ENCODE measurements at regions not wholly inside any gene's neighbourhood (a gene's known extent, or its start where the extent isn't known, plus 50 kb on each side); places are given as distances from the start of the nearest gene placed in this dataset.

DNA sequence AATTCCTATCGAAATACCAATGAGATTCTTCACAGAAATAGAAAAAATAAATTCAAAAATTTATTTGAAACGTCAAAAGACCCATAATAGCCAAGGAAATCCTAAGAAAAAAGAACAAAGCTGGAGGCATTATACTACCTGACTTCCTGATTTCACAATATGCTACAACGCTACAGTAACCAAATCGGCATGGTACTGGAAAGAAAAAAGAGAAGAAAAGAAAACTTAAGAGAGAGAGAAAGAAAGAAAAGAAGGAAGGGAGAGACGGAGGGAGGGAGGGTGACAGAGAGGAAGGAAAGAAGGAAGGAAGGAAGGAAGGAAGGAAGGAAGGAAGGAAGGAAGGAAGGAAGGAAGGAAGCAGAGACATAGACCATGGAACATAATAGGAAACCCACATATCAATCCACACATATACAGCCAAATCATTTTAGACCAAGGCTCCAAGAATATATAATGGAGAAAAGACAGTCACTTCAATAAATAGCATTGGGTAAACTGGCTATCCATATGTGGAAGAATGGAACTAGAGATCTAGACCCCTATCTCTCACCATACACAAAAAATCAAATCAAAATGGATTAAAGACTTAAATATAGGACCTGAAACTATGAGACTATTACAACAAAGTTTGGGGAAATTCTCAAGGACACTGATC, 118.6 kb upstream of the CNTN4 start:
- TF ChIP-seq ZNF565 (CRISPR knock-in tag; conservative IDR thresholded peaks at IDR 0.05; ENCODE audit: low read depth) (no peak), RARB (CRISPR knock-in tag; IDR thresholded peaks at IDR 0.05) (no peak), CSDC2 (CRISPR knock-in tag; IDR thresholded peaks at IDR 0.05) (no peak), ZFP30 (CRISPR knock-in tag; IDR thresholded peaks at IDR 0.05) (no peak), ZNF8 (CRISPR knock-in tag; IDR thresholded peaks at IDR 0.05) (no peak), OSR1 (CRISPR knock-in tag; IDR thresholded peaks at IDR 0.05) (no peak), SNAI2 (CRISPR knock-in tag; IDR thresholded peaks at IDR 0.05) (no peak)
- TF ChIP-seq, protein P1, sequence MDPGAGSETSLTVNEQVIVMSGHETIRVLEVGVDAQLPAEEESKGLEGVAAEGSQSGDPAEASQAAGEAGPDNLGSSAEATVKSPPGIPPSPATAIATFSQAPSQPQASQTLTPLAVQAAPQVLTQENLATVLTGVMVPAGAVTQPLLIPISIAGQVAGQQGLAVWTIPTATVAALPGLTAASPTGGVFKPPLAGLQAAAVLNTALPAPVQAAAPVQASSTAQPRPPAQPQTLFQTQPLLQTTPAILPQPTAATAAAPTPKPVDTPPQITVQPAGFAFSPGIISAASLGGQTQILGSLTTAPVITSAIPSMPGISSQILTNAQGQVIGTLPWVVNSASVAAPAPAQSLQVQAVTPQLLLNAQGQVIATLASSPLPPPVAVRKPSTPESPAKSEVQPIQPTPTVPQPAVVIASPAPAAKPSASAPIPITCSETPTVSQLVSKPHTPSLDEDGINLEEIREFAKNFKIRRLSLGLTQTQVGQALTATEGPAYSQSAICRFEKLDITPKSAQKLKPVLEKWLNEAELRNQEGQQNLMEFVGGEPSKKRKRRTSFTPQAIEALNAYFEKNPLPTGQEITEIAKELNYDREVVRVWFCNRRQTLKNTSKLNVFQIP (CRISPR knock-in tag; IDR thresholded peaks at IDR 0.05; ENCODE audit: borderline replicate concordance, low read depth): no peak
- ATAC-seq: no peak

DNA sequence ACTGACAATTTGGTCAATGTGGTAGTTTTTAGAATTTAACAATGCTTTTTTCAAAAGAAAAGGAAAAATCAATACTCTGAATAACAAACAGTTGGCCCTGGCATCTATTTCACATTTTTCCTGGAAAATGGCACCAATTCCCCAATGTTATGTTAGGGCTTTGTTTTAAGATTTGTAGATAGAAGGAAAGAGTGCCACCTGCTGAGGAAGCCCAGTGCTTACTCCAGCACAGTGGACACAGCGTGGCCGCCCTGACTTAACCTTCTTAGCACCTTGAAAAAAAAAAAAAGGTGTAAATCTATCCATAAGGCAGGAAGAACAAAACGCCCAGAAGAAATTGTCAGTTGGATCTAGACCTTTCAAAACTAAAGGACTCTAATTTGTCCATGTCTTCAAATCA, 110.7 kb upstream of the CNTN4 start:
- no peak for ATAC-seq

DNA sequence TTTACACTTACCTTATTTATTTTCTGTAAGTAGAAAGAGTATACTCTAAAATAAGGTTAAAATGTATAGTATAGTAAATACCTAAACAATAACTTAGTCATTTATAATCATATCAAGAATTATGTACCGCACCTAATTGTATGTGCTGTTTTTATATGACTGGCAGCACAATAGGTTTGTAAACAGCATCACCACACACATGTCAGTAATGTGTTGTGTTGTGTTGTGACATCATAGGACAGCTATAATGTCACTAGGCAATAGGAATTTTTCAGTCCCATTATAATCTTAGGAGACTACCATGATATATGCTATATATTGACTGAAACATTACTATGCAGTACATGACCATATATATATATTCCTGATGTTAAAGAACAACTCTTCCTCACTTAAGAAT, 99.9 kb upstream of the CNTN4 start:
- TF ChIP-seq, protein P2, sequence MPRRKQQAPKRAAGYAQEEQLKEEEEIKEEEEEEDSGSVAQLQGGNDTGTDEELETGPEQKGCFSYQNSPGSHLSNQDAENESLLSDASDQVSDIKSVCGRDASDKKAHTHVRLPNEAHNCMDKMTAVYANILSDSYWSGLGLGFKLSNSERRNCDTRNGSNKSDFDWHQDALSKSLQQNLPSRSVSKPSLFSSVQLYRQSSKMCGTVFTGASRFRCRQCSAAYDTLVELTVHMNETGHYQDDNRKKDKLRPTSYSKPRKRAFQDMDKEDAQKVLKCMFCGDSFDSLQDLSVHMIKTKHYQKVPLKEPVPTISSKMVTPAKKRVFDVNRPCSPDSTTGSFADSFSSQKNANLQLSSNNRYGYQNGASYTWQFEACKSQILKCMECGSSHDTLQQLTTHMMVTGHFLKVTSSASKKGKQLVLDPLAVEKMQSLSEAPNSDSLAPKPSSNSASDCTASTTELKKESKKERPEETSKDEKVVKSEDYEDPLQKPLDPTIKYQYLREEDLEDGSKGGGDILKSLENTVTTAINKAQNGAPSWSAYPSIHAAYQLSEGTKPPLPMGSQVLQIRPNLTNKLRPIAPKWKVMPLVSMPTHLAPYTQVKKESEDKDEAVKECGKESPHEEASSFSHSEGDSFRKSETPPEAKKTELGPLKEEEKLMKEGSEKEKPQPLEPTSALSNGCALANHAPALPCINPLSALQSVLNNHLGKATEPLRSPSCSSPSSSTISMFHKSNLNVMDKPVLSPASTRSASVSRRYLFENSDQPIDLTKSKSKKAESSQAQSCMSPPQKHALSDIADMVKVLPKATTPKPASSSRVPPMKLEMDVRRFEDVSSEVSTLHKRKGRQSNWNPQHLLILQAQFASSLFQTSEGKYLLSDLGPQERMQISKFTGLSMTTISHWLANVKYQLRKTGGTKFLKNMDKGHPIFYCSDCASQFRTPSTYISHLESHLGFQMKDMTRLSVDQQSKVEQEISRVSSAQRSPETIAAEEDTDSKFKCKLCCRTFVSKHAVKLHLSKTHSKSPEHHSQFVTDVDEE (CRISPR knock-in tag; IDR thresholded peaks at IDR 0.05): no peak
- TF ChIP-seq BACH2 (CRISPR knock-in tag; IDR thresholded peaks at IDR 0.05; ENCODE audit: borderline replicate concordance): no peak
- no peak for TF ChIP-seq GLIS3 (CRISPR knock-in tag; IDR thresholded peaks at IDR 0.05)
- no peak for TF ChIP-seq ZC3H10 (CRISPR knock-in tag; IDR thresholded peaks at IDR 0.05)
- TF ChIP-seq OSR1 (CRISPR knock-in tag; IDR thresholded peaks at IDR 0.05): no peak
- TF ChIP-seq ZFP3 (CRISPR knock-in tag; IDR thresholded peaks at IDR 0.05): no peak
- TF ChIP-seq SNAI2 (CRISPR knock-in tag; IDR thresholded peaks at IDR 0.05): no peak
- no peak for TF ChIP-seq ESRRG (CRISPR knock-in tag; IDR thresholded peaks at IDR 0.05)
- TF ChIP-seq, protein P3, sequence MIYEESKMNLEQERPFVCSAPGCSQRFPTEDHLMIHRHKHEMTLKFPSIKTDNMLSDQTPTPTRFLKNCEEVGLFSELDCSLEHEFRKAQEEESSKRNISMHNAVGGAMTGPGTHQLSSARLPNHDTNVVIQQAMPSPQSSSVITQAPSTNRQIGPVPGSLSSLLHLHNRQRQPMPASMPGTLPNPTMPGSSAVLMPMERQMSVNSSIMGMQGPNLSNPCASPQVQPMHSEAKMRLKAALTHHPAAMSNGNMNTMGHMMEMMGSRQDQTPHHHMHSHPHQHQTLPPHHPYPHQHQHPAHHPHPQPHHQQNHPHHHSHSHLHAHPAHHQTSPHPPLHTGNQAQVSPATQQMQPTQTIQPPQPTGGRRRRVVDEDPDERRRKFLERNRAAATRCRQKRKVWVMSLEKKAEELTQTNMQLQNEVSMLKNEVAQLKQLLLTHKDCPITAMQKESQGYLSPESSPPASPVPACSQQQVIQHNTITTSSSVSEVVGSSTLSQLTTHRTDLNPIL (CRISPR knock-in tag; IDR thresholded peaks at IDR 0.05; ENCODE audit: low read depth): no peak
- TF ChIP-seq ZNF565 (CRISPR knock-in tag; conservative IDR thresholded peaks at IDR 0.05; ENCODE audit: low read depth): no peak
- no peak for ATAC-seq

More for the DNA sequence above, 110.7 kb upstream of the CNTN4 start:
- TF ChIP-seq, protein P4, sequence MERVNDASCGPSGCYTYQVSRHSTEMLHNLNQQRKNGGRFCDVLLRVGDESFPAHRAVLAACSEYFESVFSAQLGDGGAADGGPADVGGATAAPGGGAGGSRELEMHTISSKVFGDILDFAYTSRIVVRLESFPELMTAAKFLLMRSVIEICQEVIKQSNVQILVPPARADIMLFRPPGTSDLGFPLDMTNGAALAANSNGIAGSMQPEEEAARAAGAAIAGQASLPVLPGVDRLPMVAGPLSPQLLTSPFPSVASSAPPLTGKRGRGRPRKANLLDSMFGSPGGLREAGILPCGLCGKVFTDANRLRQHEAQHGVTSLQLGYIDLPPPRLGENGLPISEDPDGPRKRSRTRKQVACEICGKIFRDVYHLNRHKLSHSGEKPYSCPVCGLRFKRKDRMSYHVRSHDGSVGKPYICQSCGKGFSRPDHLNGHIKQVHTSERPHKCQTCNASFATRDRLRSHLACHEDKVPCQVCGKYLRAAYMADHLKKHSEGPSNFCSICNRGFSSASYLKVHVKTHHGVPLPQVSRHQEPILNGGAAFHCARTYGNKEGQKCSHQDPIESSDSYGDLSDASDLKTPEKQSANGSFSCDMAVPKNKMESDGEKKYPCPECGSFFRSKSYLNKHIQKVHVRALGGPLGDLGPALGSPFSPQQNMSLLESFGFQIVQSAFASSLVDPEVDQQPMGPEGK (CRISPR knock-in tag; IDR thresholded peaks at IDR 0.05; ENCODE audit: borderline replicate concordance): no peak
- TF ChIP-seq TCF4 (CRISPR knock-in tag; IDR thresholded peaks at IDR 0.05; ENCODE audit: borderline replicate concordance): no peak
- TF ChIP-seq ZNF8 (CRISPR knock-in tag; IDR thresholded peaks at IDR 0.05): no peak
- TF ChIP-seq, protein P2 (CRISPR knock-in tag; IDR thresholded peaks at IDR 0.05): no peak
- no peak for TF ChIP-seq BACH2 (CRISPR knock-in tag; IDR thresholded peaks at IDR 0.05; ENCODE audit: borderline replicate concordance)
- TF ChIP-seq ZNF565 (CRISPR knock-in tag; conservative IDR thresholded peaks at IDR 0.05; ENCODE audit: low read depth): no peak
- no peak for TF ChIP-seq RARB (CRISPR knock-in tag; IDR thresholded peaks at IDR 0.05)
- TF ChIP-seq SNAI2 (CRISPR knock-in tag; IDR thresholded peaks at IDR 0.05): no peak
- TF ChIP-seq, protein P3 (CRISPR knock-in tag; IDR thresholded peaks at IDR 0.05; ENCODE audit: low read depth): no peak
- TF ChIP-seq, protein P1 (CRISPR knock-in tag; IDR thresholded peaks at IDR 0.05; ENCODE audit: borderline replicate concordance, low read depth): no peak
- TF ChIP-seq CSDC2 (CRISPR knock-in tag; IDR thresholded peaks at IDR 0.05): no peak

Data from SK-N-SH treated with all-trans-retinoic acid at 6 μM for 48 hours (cell line).